ENCODE measurements at regions not wholly inside any gene's neighbourhood (a gene's known extent, or its start where the extent isn't known, plus 50 kb on each side); places are given as distances from the start of the nearest gene placed in this dataset.

- FAIRE-seq = no peak
- Histone ChIP-seq H3K4me1 (ENCODE audit: control insufficient read depth, extremely low read depth, insufficient read depth, low read length) (no peaks in the 10 kb centered on the region), H3K9me3 (replicated peaks; ENCODE audit: control insufficient read depth, insufficient read depth, low read length) (peaks cover 2% of the 10 kb centered on the region), H3K27me3 (ENCODE audit: control insufficient read depth in 2 of 2, insufficient read depth in 2 of 2, low read length in 2 of 2) (no peaks in the 10 kb centered on the region), H3K4me3 (replicated peaks in 1 of 3; ENCODE audit: insufficient read depth in 1 of 3, low read depth in 1 of 3, low read length in 3 of 3) (no peak overlapping the region), H2AFZ (ENCODE audit: low read depth, low read length) (no peak overlapping the region), H3K36me3 (ENCODE audit: control insufficient read depth in 2 of 2, extremely low read depth in 1 of 2, insufficient read depth in 2 of 2, low read length in 2 of 2) (no peaks in the 10 kb centered on the region), H3K4me2 (ENCODE audit: insufficient read depth, low read length) (no peak overlapping the region), H3K79me2 (ENCODE audit: control insufficient read depth, insufficient read depth, low read length) (no peaks in the 10 kb centered on the region), H3K27ac (ENCODE audit: insufficient read depth, low read depth, low read length) (no peak overlapping the region), H4K20me1 (replicated peaks; ENCODE audit: control insufficient read depth, extremely low read depth, insufficient read depth, low read length) (no peaks in the 10 kb centered on the region), H3K9me1 (replicated peaks; ENCODE audit: control insufficient read depth, extremely low read depth, insufficient read depth, low read length) (no peaks in the 10 kb centered on the region), H3K9ac (replicated peaks; ENCODE audit: extremely low read depth, insufficient read depth, low read length) (no peak overlapping the region)
- DNase-seq (ENCODE audit: low read depth, low spot score) = no peak
- dilution Hi-C loops (cut with MboI; ENCODE audit: extremely low pct_ligation_motif_present, low sequenced_read_pairs) = no loop called here
- no TSS peak for BruUV-seq (replicated peaks)
- TF ChIP-seq GATA2 (IDR thresholded peaks at IDR 0.05; ENCODE audit: insufficient read depth, insufficient read length, low read depth, low read length) (no peak), JUN (IDR thresholded peaks at IDR 0.05; ENCODE audit: borderline replicate concordance, insufficient read depth, insufficient read length, low read depth) (no peak), MYC (IDR thresholded peaks at IDR 0.05; ENCODE audit: low read depth, low read length) (no peak), POLR2AphosphoS5 (IDR thresholded peaks at IDR 0.05; ENCODE audit: insufficient read depth, low read depth, low read length) (no peak)
- CTCF ChIA-PET = no interaction called here
- intact Hi-C loops (cut with micrococcal nuclease) = no loop called here
- POLR2A ChIA-PET = no interaction called here
Observed at GRCh38 chr12:115618105-115618504, 659.4 kb downstream of the MED13L start.

GRCh38 chr12:115617391-115617790 is 660.1 kb downstream of the MED13L start:
- no peaks in the 10 kb centered on the region for H3K27me3 ChIP-seq (ENCODE audit: control insufficient read depth in 2 of 2, insufficient read depth in 2 of 2, low read length in 2 of 2)
- FAIRE-seq = no peak
- no peaks in the 10 kb centered on the region for H3K36me3 ChIP-seq (ENCODE audit: control insufficient read depth in 2 of 2, extremely low read depth in 1 of 2, insufficient read depth in 2 of 2, low read length in 2 of 2)
- no peak for TF ChIP-seq POLR2A (IDR thresholded peaks at IDR 0.05; ENCODE audit: low read depth, low read length)
- TF ChIP-seq MYC (IDR thresholded peaks at IDR 0.05; ENCODE audit: low read depth, low read length) = no peak
- no peak for TF ChIP-seq GATA2 (IDR thresholded peaks at IDR 0.05; ENCODE audit: insufficient read depth, insufficient read length, low read depth, low read length)
- no peak for TF ChIP-seq EZH2 (IDR thresholded peaks at IDR 0.05; ENCODE audit: borderline replicate concordance, low read depth, low read length, severe bottlenecking)
- TF ChIP-seq POLR2AphosphoS5 (IDR thresholded peaks at IDR 0.05; ENCODE audit: insufficient read depth, low read depth, low read length) = no peak
- TF ChIP-seq JUN (IDR thresholded peaks at IDR 0.05; ENCODE audit: borderline replicate concordance, insufficient read depth, insufficient read length, low read depth) = no peak
- TF ChIP-seq CTCF (IDR thresholded peaks at IDR 0.05; ENCODE audit: extremely low read depth in 1 of 2, insufficient read depth in 1 of 2, low read depth in 1 of 2, low read length in 2 of 2) = no peak
- TF ChIP-seq FOS (IDR thresholded peaks at IDR 0.05; ENCODE audit: borderline replicate concordance, insufficient read depth, low read length) = no peak
- no peak for TF ChIP-seq MAX (IDR thresholded peaks at IDR 0.05; ENCODE audit: insufficient read depth, insufficient read length)
- H2AFZ ChIP-seq (ENCODE audit: low read depth, low read length) = no peak overlapping the region
- no peak overlapping the region for H3K27ac ChIP-seq (ENCODE audit: insufficient read depth, low read depth, low read length)
- no peak for DNase-seq (ENCODE audit: low read depth, low spot score)
- CTCF ChIA-PET = no interaction called here
- intact Hi-C loops (cut with micrococcal nuclease) = no loop called here
- no peak overlapping the region for H3K4me3 ChIP-seq (replicated peaks in 1 of 3; ENCODE audit: insufficient read depth in 1 of 3, low read depth in 1 of 3, low read length in 3 of 3)
- POLR2A ChIA-PET = no interaction called here
- H3K9me3 ChIP-seq (replicated peaks; ENCODE audit: control insufficient read depth, insufficient read depth, low read length) = peaks cover 2% of the 10 kb centered on the region
- no peaks in the 10 kb centered on the region for H3K4me1 ChIP-seq (ENCODE audit: control insufficient read depth, extremely low read depth, insufficient read depth, low read length)
- H3K9me1 ChIP-seq (replicated peaks; ENCODE audit: control insufficient read depth, extremely low read depth, insufficient read depth, low read length) = no peaks in the 10 kb centered on the region
- BruUV-seq (replicated peaks) = no TSS peak
- H3K4me2 ChIP-seq (ENCODE audit: insufficient read depth, low read length) = no peak overlapping the region
- dilution Hi-C loops (cut with MboI; ENCODE audit: extremely low pct_ligation_motif_present, low sequenced_read_pairs) = no loop called here
- no peaks in the 10 kb centered on the region for H3K79me2 ChIP-seq (ENCODE audit: control insufficient read depth, insufficient read depth, low read length)
- no peaks in the 10 kb centered on the region for H4K20me1 ChIP-seq (replicated peaks; ENCODE audit: control insufficient read depth, extremely low read depth, insufficient read depth, low read length)
- H3K9ac ChIP-seq (replicated peaks; ENCODE audit: extremely low read depth, insufficient read depth, low read length) = no peak overlapping the region

Measured in endothelial cell of umbilical vein (primary cell).